ENCODE measurements at regions not wholly inside any gene's neighbourhood (a gene's known extent, or its start where the extent isn't known, plus 50 kb on each side); places are given as distances from the start of the nearest gene placed in this dataset.
"Not testable (repeated sequence)": the region's sequence is repeated elsewhere in the genome, so short reads cannot be mapped to it uniquely, and the experiment has no call there.

DNA sequence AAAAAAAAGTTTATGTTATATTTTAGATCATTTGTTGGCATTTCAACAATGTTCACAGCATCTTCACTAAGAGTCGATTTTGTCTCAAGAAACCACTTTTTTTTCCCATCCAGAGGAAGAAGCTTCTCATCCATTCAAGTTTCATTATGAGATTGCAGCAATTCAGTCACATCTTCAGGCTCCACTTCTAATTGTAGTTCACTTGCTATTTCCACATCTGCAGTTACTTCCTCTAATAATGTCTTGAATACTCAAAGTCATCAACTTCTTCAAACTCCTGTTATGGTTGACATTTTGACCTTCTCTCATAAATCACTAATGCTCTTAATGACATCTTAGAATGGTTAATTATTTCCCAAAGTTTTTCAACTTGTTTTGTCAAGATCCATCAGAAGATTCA is 61.3 kb upstream of the CHORDC1 start:
- no peaks in the 10 kb centered on the region for H3K36me3 ChIP-seq
- no peaks in the 10 kb centered on the region for H3K27me3 ChIP-seq (ENCODE audit: insufficient read depth, low read depth, severe bottlenecking)
- H3K4me3 ChIP-seq (ENCODE audit: low read depth, low read length), result no peak overlapping the region
- no peaks in the 10 kb centered on the region for H3K9me3 ChIP-seq (ENCODE audit: severe bottlenecking)
- H3K27ac ChIP-seq, result no peak overlapping the region
- DNase-seq, result no peak
- TF ChIP-seq, protein P1, sequence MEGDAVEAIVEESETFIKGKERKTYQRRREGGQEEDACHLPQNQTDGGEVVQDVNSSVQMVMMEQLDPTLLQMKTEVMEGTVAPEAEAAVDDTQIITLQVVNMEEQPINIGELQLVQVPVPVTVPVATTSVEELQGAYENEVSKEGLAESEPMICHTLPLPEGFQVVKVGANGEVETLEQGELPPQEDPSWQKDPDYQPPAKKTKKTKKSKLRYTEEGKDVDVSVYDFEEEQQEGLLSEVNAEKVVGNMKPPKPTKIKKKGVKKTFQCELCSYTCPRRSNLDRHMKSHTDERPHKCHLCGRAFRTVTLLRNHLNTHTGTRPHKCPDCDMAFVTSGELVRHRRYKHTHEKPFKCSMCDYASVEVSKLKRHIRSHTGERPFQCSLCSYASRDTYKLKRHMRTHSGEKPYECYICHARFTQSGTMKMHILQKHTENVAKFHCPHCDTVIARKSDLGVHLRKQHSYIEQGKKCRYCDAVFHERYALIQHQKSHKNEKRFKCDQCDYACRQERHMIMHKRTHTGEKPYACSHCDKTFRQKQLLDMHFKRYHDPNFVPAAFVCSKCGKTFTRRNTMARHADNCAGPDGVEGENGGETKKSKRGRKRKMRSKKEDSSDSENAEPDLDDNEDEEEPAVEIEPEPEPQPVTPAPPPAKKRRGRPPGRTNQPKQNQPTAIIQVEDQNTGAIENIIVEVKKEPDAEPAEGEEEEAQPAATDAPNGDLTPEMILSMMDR (IDR thresholded peaks at IDR 0.05; ENCODE audit: low read depth, low read length), result no peak

DNA sequence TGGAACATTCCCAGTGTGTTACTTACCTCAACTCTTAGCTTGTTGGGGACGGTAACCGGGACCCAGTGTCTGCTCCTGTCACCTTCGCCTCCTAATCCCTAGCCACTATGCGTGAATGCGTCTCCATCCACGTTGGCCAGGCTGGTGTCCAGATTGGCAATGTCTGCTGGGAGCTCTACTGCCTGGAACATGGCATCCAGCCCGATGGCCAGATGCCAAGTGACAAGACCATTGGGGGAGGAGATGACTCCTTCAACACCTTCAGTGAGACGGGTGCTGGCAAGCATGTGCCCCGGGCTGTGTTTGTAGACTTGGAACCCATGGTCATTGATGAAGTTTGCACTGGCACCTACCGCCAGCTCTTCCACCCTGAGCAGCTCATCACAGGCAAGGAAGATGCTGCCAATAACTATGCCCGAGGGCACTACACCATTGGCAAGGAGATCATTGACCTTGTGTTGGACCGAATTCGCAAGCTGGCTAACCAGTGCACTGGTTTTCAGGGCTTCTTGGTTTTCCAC is 59.8 kb upstream of the CHORDC1 start:
- H3K36me3 ChIP-seq; H3K27ac ChIP-seq; DNase-seq; H3K9me3 ChIP-seq (ENCODE audit: severe bottlenecking); H3K4me3 ChIP-seq (ENCODE audit: low read depth, low read length); H3K27me3 ChIP-seq (ENCODE audit: insufficient read depth, low read depth, severe bottlenecking): not testable (repeated sequence)

DNA sequence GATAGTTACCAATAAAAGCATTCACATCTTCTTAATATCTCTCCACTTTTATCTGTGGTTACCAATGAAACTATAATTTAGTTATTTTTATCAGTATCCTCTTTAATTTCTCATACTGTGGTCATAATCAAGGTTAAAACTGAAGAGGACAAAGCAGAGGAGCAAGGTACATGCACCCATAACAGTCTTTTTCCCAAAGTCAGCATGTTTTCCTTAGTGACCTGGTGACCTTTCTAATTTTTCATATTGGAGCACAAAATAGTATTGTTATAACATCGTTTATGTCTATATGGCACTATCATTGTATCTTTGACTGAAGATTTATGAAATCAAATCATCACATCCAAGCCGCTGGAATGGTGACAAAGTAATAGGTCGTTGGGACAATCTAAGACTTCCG is 51.5 kb upstream of the CHORDC1 start:
- Histone ChIP-seq H3K36me3 (no peaks in the 10 kb centered on the region), H3K4me3 (ENCODE audit: low read depth, low read length) (no peak overlapping the region), H3K27ac (no peak overlapping the region), H3K9me3 (ENCODE audit: severe bottlenecking) (no peaks in the 10 kb centered on the region), H3K27me3 (ENCODE audit: insufficient read depth, low read depth, severe bottlenecking) (no peaks in the 10 kb centered on the region)
- TF ChIP-seq, protein P1 (IDR thresholded peaks at IDR 0.05; ENCODE audit: low read depth, low read length), result no peak
- DNase-seq, result no peak

All from WERI-Rb-1 (cell line).